SU-DHL-6 (cell line): ENCODE measurements at regions not wholly inside any gene's neighbourhood (a gene's known extent, or its start where the extent isn't known, plus 50 kb on each side); places are given as distances from the start of the nearest gene placed in this dataset.

Source experiments
- H2AFZ ChIP-seq: fragments of 200-600 bp; sonication (generic); 2 replicates; pipeline ENCODE4 v1.6.1; 2014; ENCODE audit warnings: low read depth, mild to moderate bottlenecking, moderate library complexity, mixed read lengths, antibody characterized with exemption, low read length; ENCODE audit not compliant: severe bottlenecking
- H3F3A ChIP-seq: fragments of 200-600 bp; shearing (Covaris generic); 2 replicates; pipeline ENCODE4 v1.6.0; 2016; ENCODE audit warnings: antibody characterized with exemption, mild to moderate bottlenecking; ENCODE audit not compliant: insufficient read depth
- H3K27ac ChIP-seq: fragments of 200-600 bp; sonication (generic); 2 replicates; pipeline ENCODE4 v1.5.1; 2016; ENCODE audit warnings: low read depth, mild to moderate bottlenecking, low read length, moderate library complexity, mixed read lengths
- H3K27me3 ChIP-seq: fragments of 200-600 bp; sonication (generic), shearing (Covaris generic); 2 replicates; pipeline ENCODE4 v1.6.0; 2014; ENCODE audit warnings: mild to moderate bottlenecking, low read length
- H3K36me3 ChIP-seq: fragments of 200-600 bp; sonication (generic); 2 replicates; pipeline ENCODE4 v1.6.1; 2014; ENCODE audit warnings: mild to moderate bottlenecking, low read length, mixed read lengths
- H3K4me2 ChIP-seq: fragments of 300-600, 200-600 bp; shearing (Covaris generic), sonication (generic); 2 replicates; pipeline ENCODE4 v1.6.0; 2014; ENCODE audit warnings: low read length, low read depth, mild to moderate bottlenecking; ENCODE audit not compliant: poor library complexity, severe bottlenecking
- H3K4me3 ChIP-seq: fragments of 200-600 bp; sonication (generic); 2 replicates; pipeline ENCODE4 v1.5.1; 2014; ENCODE audit warnings: antibody characterized with exemption, low read length, mild to moderate bottlenecking, mixed read lengths; ENCODE audit not compliant: insufficient read depth, poor library complexity, severe bottlenecking
- H3K79me2 ChIP-seq: fragments of 200-600 bp; sonication (generic); 2 replicates; pipeline ENCODE4 v1.6.1; 2014; ENCODE audit warnings: mild to moderate bottlenecking, low read length, moderate library complexity; ENCODE audit not compliant: insufficient read depth
- H3K9ac ChIP-seq: fragments of 200-600 bp; sonication (generic); 2 replicates; pipeline ENCODE4 v1.7.0; 2014; ENCODE audit warnings: mild to moderate bottlenecking, low read length
- H3K9me2 ChIP-seq: fragments of 200-600 bp; sonication (generic); replicated peaks from 2 replicates; pipeline ENCODE4 v1.6.1; 2014; ENCODE audit warnings: low read length; ENCODE audit not compliant: insufficient read depth
- H3K9me3 ChIP-seq: fragments of 200-600 bp; sonication (generic); 2 replicates; pipeline ENCODE4 v1.6.1; 2014; ENCODE audit warnings: low read length, mixed read lengths; ENCODE audit not compliant: insufficient read depth
- H4K20me1 ChIP-seq: fragments of 200-600 bp; sonication (generic); 2 replicates; pipeline ENCODE4 v1.6.1; 2014; ENCODE audit warnings: low read depth, mild to moderate bottlenecking, antibody characterized with exemption, low read length, moderate library complexity, mixed read lengths
- CTCF ChIP-seq: fragments of 200-600 bp; sonication (generic); IDR thresholded peaks from one replicate; pipeline ENCODE4 v1.5.1; 2017; ENCODE audit warnings: antibody characterized with exemption, mild to moderate bottlenecking, low read length, moderate library complexity; ENCODE audit not compliant: insufficient read depth, poor library complexity, severe bottlenecking
- EZH2phosphoT487 ChIP-seq: fragments of 200-600 bp; sonication (generic), shearing (Covaris generic); conservative IDR thresholded peaks from 2 replicates; pipeline ENCODE4 v1.6.1; 2018; ENCODE audit warnings: mild to moderate bottlenecking, antibody characterized with exemption, low read length, moderate library complexity, mixed read lengths

- H3K9ac ChIP-seq = no peak overlapping the region
- no peaks in the 10 kb centered on the region for H4K20me1 ChIP-seq
- no peak overlapping the region for H2AFZ ChIP-seq
- no peak overlapping the region for H3K4me3 ChIP-seq
- H3K27me3 ChIP-seq = no peaks in the 10 kb centered on the region
- no peaks in the 10 kb centered on the region for H3F3A ChIP-seq
- TF ChIP-seq EZH2phosphoT487 (no peak), CTCF (no peak)
- no peaks in the 10 kb centered on the region for H3K79me2 ChIP-seq
- no peaks in the 10 kb centered on the region for H3K9me3 ChIP-seq
- H3K36me3 ChIP-seq = no peaks in the 10 kb centered on the region
- H3K27ac ChIP-seq = no peak overlapping the region
- no peak overlapping the region for H3K4me2 ChIP-seq
- H3K9me2 ChIP-seq = no peaks in the 10 kb centered on the region
Observed at GRCh38 chr3:110612045-110612444, 459.6 kb upstream of the NECTIN3 start.

- Histone ChIP-seq H3K27me3 (no peaks in the 10 kb centered on the region), H3K4me2 (no peak overlapping the region), H3F3A (no peaks in the 10 kb centered on the region), H3K9me2 (no peaks in the 10 kb centered on the region), H3K9ac (no peak overlapping the region), H4K20me1 (no peaks in the 10 kb centered on the region), H3K79me2 (no peaks in the 10 kb centered on the region), H3K36me3 (no peaks in the 10 kb centered on the region), H3K4me3 (no peak overlapping the region), H3K27ac (no peak overlapping the region), H3K9me3 (no peaks in the 10 kb centered on the region), H2AFZ (no peak overlapping the region)
- TF ChIP-seq CTCF = no peak
- TF ChIP-seq EZH2phosphoT487 = no peak
Observed at GRCh38 chr3:110614186-110614585, 457.4 kb upstream of the NECTIN3 start.

- no peaks in the 10 kb centered on the region for H3K9me3 ChIP-seq
- H3K9ac ChIP-seq = no peak overlapping the region
- no peaks in the 10 kb centered on the region for H3K9me2 ChIP-seq
- no peak overlapping the region for H3K4me2 ChIP-seq
- TF ChIP-seq EZH2phosphoT487 = no peak
- no peak for TF ChIP-seq CTCF
- no peak overlapping the region for H3K27ac ChIP-seq
- no peaks in the 10 kb centered on the region for H3K27me3 ChIP-seq
- H3F3A ChIP-seq = no peaks in the 10 kb centered on the region
- no peak overlapping the region for H2AFZ ChIP-seq
- no peak overlapping the region for H3K4me3 ChIP-seq
- H3K36me3 ChIP-seq = no peaks in the 10 kb centered on the region
- H3K79me2 ChIP-seq = no peaks in the 10 kb centered on the region
- no peaks in the 10 kb centered on the region for H4K20me1 ChIP-seq
Observed at GRCh38 chr3:110615454-110615853, 456.2 kb upstream of the NECTIN3 start.
